ENCODE measurements at regions not wholly inside any gene's neighbourhood (a gene's known extent, or its start where the extent isn't known, plus 50 kb on each side); places are given as distances from the start of the nearest gene placed in this dataset.
"Not testable (repeated sequence)": the region's sequence is repeated elsewhere in the genome, so short reads cannot be mapped to it uniquely, and the experiment has no call there.

- DNase-seq = not testable (repeated sequence)
These were observed 1690.4 kb upstream of the DEFB115 start for GRCh38 chr20:29566901-29567635.

- DNase-seq = not testable (repeated sequence)
These were observed 1689.8 kb upstream of the DEFB115 start for GRCh38 chr20:29567671-29568070.

- DNase-seq = not testable (repeated sequence)
These were observed 1687.3 kb upstream of the DEFB115 start for GRCh38 chr20:29570126-29570525.

- not testable (repeated sequence) for DNase-seq
These were observed 1667.9 kb upstream of the DEFB115 start for GRCh38 chr20:29589530-29589929.

GRCh38 chr20:29604163-29604562, 1653.3 kb upstream of the DEFB115 start:
- DNase-seq = not testable (repeated sequence)

GRCh38 chr20:29606171-29606570, 1651.3 kb upstream of the DEFB115 start:
- not testable (repeated sequence) for DNase-seq

- DNase-seq = not testable (repeated sequence)
These were observed 1628.1 kb upstream of the DEFB115 start for GRCh38 chr20:29629395-29629794.

Data from NCI-H510A (cell line).